ENCODE measurements at regions not wholly inside any gene's neighbourhood (a gene's known extent, or its start where the extent isn't known, plus 50 kb on each side); places are given as distances from the start of the nearest gene placed in this dataset.

DNA sequence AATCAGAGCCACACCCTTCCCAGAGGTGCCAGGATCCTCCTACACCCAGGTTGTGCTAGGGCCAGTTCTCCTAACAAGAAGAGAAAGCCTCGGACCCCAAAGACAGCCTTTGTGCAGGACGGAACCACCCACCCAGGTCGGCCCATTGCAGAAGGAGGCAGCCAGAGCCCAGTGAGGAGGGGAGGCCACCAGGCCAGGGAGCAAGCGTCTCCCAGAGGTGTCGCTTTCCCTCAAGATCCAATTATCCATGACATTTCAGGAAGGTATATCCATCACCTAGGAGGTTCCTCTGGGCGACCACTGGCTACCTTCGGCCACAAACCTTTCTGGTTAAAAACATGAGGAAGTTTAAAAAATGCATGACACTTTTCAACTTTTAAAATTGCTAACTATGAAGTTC is 87.4 kb upstream of the THBS2 start:
- H3K36me3 ChIP-seq = no peaks in the 10 kb centered on the region
- ATAC-seq = no peak
- H3K4me3 ChIP-seq = no peak overlapping the region
- H3K4me1 ChIP-seq = no peaks in the 10 kb centered on the region
- TF ChIP-seq CTCF (IDR thresholded peaks at IDR 0.05) = no peak
- H3K9me3 ChIP-seq = no peaks in the 10 kb centered on the region
- no peak for DNase-seq
- H3K27ac ChIP-seq = no peak overlapping the region
- intact Hi-C loops (cut with DNase I) = no loop called here
- 79 to 93% methylated on average over 7 of the region's 7 CpGs for WGBS, 2 donors
- no peak for FAIRE-seq
- H3K27me3 ChIP-seq = no peaks in the 10 kb centered on the region

DNA sequence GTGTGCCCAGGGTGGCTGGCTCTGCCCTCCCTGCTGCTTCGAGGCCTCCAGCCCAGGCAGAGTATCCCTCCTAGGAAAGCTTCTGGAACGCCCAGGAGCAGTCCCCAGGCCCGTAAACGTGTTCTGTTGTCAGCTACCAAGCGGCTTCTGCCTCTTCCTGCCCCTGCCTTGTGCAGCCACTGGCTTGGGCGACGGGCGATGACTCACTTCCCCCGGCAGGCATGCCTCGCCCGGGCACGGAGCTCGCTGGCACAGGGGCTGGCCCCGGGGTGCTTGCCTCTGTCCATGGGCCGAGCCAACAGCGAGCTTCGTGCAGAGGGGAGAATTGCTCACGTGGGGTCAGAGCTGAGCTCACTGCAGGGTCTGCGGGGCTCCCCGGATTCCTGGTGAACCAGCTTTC is 86.7 kb upstream of the THBS2 start:
- no peak for DNase-seq
- no peaks in the 10 kb centered on the region for H3K9me3 ChIP-seq

DNA sequence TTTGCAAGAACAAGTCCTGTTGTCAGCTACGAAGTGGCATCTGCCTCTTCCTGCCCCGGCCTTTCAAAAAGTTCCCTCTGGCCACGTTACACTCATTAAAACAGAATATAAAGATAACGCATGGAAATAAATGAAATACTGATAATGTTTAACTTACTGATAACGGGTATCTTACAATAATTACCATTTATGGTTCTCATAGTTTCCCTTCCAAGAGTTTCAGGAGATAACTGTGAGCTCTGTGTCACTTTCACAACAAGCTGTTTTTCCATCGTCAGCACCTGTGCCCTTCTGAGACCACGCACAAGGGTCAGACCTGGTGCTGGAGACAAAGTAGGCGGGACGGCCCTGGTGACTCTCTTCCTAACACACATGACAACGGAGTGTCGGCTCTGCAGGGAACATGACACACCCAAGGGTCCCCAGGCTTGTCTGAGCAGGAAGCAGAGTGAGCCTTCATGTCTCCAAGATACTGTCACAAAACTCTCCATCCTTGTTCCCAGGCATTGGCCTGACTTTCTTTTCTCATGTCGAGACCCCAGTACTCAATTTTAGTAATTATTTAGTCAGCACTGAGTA is 86.2 kb upstream of the THBS2 start:
- no peaks in the 10 kb centered on the region for H3K36me3 ChIP-seq
- H3K9me3 ChIP-seq = no peaks in the 10 kb centered on the region
- H3K27ac ChIP-seq = no peak overlapping the region
- DNase-seq (no peak), ATAC-seq (peak in 2 of 4 donors; percentile 32 to 48), FAIRE-seq (no peak)
- intact Hi-C loops (cut with DNase I) = no loop called here
- H3K4me1 ChIP-seq = no peaks in the 10 kb centered on the region
- WGBS, 2 donors = 26 to 27% methylated on average over 12 of the region's 12 CpGs
- no peaks in the 10 kb centered on the region for H3K27me3 ChIP-seq
- no peak overlapping the region for H3K4me3 ChIP-seq
- no peak for TF ChIP-seq CTCF (IDR thresholded peaks at IDR 0.05)

More for the DNA sequence above, 86.7 kb upstream of the THBS2 start:
- ATAC-seq = peak in 1 of 4 donors; percentile 40
- no peaks in the 10 kb centered on the region for H3K36me3 ChIP-seq
- intact Hi-C loops (cut with DNase I) = no loop called here
- no peak for TF ChIP-seq CTCF (IDR thresholded peaks at IDR 0.05)
- H3K4me1 ChIP-seq = no peaks in the 10 kb centered on the region
- 90 to 92% methylated on average over 20 of the region's 20 CpGs for WGBS, 2 donors
- no peak overlapping the region for H3K4me3 ChIP-seq
- no peaks in the 10 kb centered on the region for H3K27me3 ChIP-seq
- H3K27ac ChIP-seq = no peak overlapping the region
- FAIRE-seq = no peak

DNA sequence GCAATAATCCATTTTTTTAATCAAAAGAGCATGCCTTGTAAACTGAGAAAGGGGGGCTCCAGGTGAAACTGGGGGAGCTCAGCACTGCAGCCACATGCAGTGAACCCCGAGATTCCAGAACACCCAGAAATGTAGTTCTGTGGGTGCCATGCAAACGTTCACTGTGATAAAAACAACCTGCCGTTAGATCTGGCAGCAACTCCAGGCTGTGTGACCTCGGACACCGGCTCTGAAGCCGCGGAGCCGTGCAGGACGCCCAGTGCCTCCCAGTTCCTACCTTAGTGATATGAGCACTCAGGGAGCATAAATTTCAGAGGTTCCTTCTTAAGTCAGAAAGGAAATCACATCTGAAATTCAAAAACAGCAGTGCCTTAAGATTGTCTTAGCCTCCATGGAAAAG is 85.4 kb upstream of the THBS2 start:
- no peaks in the 10 kb centered on the region for H3K27me3 ChIP-seq
- no peak for DNase-seq
- no peak overlapping the region for H3K4me3 ChIP-seq
- WGBS, 2 donors = 40 to 46% methylated on average over 9 of the region's 9 CpGs
- intact Hi-C loops (cut with DNase I) = no loop called here
- H3K9me3 ChIP-seq = no peaks in the 10 kb centered on the region
- H3K36me3 ChIP-seq = no peaks in the 10 kb centered on the region
- TF ChIP-seq CTCF (IDR thresholded peaks at IDR 0.05) = no peak
- no peak overlapping the region for H3K27ac ChIP-seq
- peak in 2 of 4 donors; percentile 45 to 49 for ATAC-seq
- no peaks in the 10 kb centered on the region for H3K4me1 ChIP-seq
- FAIRE-seq = no peak

GRCh38 chr6:169337886-169338445 is 84.3 kb upstream of the THBS2 start:
- TF ChIP-seq CTCF (IDR thresholded peaks at IDR 0.05) = no peak
- H3K9me3 ChIP-seq = no peaks in the 10 kb centered on the region
- no peaks in the 10 kb centered on the region for H3K4me1 ChIP-seq
- ATAC-seq (no peak), FAIRE-seq (no peak), DNase-seq (no peak)
- H3K36me3 ChIP-seq = no peaks in the 10 kb centered on the region
- WGBS, 2 donors = 86 to 93% methylated on average over 11 of the region's 11 CpGs
- no peak overlapping the region for H3K27ac ChIP-seq
- intact Hi-C loops (cut with DNase I) = no loop called here
- H3K27me3 ChIP-seq = no peaks in the 10 kb centered on the region
- no peak overlapping the region for H3K4me3 ChIP-seq
